ENCODE measurements at regions not wholly inside any gene's neighbourhood (a gene's known extent, or its start where the extent isn't known, plus 50 kb on each side); places are given as distances from the start of the nearest gene placed in this dataset.
"Not testable (repeated sequence)": the region's sequence is repeated elsewhere in the genome, so short reads cannot be mapped to it uniquely, and the experiment has no call there.

DNA sequence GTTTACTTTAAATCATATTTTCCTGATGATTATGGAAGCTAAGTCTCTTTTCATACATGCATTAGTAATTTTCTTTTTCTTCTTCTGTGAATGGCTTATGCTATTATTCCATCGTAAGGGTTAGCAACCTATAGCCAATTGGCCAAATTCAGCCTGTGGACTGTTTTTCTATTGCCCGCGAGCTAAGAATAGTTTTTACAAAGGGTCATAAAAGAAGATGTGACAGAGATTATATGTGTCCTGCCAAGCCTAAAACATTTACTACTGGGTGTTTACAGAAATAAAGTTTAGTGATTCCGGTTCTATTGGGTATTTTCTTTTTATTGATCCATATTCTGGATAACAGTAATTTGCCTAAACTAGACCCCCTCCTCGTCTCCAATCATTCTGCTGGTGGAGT is 268.8 kb upstream of the DIO3 start:
- DNase-seq = no peak

DNA sequence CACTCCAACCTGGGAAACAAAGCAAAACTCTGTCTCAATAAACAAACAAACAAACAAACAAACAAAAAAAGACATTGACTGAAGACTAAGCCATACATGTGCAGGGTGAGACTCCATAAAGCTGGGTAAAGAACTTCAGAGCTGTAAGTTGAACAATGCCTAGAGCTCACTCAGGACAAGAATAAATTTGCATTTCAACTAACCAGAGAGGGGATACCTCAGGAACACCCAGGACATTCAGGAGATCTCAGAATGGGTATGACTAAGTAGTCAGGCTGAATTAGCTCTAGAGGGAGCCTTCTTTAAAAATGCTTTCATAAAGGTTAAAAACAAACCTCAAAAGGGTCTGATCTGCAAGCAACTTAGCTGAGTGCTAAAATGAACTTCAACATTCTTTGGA is 267.7 kb upstream of the DIO3 start:
- DNase-seq = no peak

DNA sequence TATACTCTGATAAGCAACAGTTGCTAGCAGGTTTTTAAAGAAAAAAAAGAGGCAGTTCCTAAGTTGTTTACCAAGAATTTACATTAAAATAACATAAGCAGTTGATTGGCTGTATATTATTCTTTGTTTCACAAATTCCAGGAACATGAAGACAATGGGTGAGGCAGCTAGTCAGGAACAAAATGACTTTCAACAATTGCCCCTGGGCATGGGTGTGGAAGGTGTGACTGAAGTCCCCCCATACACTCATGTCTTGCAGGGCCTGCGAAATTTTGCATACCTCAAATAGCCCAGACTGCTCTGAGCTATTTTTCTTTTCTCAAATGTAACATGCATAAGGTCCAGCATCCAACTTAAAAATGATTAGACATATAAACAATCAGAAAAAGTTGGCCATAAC is 267.2 kb upstream of the DIO3 start:
- DNase-seq = no peak

DNA sequence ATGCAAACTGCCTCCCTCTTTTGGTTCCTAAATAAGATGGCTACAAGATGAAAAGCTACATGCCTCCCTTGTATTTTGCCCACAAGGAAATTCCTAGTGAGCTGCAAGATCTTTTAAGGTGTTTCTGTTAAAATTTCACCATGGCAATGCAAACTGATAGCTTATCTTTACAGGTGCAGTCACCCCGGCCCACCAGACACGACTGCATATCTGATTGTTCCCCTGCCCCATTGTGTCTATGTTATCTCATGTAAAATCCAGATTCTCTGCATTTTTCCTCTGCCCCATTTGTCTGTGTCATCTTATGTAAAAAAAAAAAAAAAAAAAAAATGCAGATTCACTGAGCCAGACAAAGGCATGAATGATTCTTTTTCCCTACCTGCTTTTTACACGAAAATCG is 261.5 kb upstream of the DIO3 start:
- not testable (repeated sequence) for DNase-seq

DNA sequence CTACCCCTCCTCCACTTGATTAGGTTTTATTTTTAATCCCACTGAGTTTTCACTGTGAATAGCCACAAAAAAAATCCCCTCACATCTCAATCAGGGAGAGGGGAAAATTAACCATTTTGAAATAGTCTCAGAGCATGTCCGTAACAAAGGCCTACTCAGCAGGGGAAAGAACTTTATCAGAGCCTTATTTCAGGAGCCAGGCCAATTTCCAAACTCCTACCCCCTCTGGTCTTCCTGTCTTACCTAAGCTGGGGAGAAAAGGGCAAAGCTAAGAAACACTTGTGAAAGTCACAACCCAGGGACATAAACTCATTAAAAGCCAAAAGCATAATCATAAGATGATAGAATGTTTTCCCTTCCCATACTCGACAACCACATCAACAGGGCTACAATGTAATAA is 260.3 kb upstream of the DIO3 start:
- no peak for DNase-seq

DNA sequence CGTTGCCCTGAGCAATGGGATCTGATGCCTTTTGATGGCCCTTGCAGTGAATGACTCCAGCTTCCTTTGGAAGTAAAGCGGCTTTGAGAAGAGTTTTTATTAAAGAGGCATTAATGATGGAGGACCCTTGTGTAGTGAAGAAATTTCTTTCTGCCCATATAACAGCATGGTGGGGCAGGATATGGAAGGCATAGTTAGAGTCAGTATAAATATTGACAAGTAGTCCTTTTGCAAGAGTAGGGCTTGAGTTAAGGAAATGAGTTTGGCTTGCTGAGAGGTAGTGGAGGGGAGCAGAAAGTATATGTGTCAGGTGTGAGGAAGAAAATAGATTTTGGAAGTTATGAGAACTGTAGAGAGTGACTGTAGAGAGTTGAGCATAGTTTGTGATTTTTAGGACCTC is 254.1 kb upstream of the DIO3 start:
- not testable (repeated sequence) for DNase-seq

DNA sequence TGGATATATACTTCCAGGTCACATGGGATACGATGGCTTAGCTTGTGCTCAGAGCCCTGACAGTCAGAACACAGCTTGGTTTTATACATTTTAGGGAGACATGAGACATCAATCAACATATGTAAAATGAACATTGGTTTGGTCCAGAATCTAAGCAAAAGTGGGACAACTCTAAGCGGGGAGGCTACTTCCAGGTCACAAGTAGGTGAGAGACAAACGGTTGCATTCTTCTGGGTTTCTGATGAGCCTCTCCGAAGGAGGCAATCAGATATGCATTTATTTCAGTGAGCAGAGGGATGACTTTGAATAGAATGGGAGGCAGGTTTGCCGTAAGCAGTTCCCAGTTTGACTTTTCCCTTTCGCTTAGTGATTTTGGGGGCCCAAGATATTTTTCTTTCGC is 250.1 kb upstream of the DIO3 start:
- DNase-seq = not testable (repeated sequence)

DNA sequence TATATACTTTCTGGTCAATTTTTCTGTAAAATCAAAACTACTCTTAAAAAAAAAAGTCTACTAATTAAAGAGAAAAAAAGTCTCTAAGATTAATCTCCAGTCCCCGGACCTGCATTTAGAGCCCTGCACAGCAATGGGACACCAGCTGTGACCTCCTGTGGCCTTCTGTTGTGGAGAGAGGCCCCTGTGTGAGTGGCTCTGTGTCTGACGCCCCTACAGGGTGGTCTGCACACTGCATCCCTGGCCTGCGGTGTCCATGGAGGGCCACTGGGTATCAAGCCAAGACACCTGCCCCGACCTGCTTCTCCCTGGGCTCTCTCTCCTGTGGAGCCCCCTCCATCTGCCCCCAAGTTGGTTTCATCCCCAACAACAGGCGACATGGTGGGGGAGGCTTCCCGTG is 248.0 kb upstream of the DIO3 start:
- no peak for DNase-seq

DNA sequence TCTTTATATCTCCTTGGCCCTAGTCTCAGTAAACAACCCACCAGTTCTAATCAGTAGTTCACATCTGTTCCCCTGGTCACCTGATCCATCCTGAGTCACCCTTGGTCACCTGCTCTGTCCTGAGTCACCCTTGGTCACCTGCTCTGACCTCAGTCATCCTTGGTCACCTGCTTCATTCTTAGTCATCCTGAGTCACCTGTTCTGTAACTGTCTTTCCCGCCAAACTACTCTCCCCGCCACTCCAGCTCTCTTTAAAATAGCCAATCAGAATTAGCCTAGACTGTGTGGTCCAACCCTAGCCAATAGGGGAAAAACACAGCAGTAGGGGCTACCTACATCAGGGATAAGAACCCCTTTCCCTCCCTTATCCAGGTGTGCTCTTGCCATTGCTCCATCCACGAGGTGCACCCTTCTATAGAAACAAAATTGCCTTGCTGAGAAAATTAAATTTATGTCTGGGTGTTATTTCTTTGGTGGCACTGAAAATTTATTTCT is 245.4 kb upstream of the DIO3 start:
- DNase-seq = no peak

DNA sequence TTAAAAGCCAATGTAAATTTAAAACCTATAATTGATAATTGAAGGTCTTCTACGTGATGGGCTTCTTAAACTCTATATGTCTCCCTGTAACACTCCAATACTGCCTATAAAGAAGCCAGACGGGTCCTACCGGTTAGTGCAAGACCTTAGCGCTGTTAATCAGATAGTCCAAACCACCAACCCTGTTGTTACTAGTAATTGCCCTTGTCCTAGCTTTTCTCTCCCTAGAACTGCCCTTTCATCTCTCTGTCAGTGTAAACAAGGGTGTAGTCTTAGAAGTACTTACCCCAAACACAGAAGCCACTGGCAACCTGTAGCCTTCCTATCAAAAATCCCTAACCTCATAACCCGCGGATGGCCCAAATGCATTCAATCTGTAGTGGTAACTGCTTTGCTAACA is 243.0 kb upstream of the DIO3 start:
- no peak for DNase-seq

DNA sequence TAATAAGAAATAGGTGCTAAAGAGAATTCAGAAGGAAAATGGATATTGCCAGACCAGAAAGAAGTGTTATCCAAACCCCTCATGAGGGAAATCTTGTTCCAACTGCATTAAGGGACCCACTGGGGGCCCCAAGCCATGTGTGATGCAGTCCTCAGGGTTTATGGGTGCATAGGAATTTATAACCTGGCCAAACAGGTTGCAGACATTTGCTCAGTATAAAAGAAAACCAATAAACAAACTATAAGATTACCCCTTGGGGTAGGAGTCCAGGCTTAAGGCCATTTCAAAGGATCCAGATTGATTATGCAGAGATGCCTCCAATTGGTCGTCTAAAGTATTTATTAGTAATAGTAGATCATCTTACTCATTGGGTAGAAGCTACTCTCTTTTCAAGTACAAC is 240.9 kb upstream of the DIO3 start:
- no peak for DNase-seq

DNA sequence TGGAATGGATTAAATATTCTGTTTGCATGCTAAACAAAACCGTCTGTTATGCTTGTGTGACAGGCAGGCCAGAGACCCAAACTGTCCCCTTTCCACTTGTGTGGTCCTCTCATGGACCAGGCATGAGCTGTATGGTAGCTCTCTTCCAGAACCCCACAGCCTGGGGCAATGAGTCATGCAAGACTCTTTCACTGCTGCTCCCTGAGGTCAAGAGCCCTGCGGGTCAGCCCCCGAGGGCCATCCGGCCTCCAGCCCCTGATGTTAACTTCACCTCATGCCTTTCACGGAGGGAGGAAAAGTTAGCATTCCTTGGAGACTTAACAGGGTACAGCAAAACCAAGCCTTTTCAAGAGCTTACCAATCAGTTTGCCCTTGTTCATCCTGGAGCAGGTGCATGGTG is 239.1 kb upstream of the DIO3 start:
- DNase-seq = no peak

DNA sequence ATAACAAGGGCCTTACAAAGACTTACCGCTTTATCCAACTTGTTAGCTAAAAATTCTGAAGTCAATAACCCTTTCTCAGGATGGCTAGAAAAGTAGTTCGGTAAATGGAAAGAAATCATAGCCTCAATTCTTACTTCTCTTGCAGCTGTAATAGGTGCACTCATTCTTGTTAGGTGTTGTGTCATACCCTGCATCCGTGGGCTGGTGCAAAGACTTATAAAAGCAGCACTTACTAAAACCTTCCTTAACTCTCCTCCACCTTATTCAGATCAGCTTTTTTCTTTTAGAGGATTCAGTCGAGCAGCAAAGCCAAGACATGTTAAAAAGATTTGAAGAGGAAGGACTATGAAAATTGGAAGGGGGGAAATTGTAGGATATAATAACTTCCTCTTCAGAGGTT is 238.2 kb upstream of the DIO3 start:
- DNase-seq = no peak

DNA sequence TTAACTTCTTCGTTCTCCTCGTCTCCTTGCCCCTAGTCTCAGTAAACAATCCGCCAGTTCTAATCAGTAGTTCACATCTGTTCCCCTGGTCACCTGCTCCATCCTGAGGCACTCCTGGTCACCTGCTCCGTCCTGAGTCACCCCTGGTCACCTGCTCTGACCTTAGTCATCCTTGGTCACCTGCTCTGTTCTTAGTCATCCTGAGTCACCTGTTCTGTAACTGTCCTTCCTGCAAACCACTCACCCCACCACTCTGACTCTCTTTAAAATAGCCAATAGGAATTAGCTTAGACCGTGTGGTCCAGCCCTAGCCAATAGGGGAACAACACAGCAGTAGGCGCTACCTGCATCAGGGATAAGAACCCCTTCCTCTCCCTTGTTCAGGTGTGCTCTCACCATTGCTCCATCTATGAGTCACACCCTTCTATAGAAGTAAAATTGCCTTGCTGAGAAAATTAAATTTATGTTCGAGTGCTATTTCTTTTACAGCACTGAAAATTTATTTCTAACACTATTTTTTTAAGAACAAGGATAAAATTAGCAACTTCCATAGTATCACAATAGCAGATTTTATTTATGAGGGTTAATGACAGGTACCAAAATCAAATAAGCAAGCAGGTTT is 237.6 kb upstream of the DIO3 start:
- DNase-seq = not testable (repeated sequence)

DNA sequence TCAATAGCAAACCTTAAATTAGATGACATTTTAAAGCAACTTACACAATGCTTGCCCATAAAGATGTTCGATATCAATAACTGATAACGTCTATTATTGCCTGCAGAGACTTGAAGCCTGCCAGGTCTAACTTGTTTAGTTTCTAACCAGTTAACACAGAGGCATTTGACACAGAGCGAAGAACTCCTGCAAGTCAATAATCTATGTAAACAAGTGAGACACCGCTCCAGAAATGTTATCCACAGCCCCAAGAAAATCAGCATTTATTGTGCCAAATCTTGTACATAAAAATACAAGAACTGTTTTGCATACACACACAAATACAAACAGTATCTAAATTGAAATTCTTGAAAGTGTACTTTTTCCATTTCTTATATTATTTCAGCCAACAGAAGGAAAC is 236.0 kb upstream of the DIO3 start:
- no peak for DNase-seq

DNA sequence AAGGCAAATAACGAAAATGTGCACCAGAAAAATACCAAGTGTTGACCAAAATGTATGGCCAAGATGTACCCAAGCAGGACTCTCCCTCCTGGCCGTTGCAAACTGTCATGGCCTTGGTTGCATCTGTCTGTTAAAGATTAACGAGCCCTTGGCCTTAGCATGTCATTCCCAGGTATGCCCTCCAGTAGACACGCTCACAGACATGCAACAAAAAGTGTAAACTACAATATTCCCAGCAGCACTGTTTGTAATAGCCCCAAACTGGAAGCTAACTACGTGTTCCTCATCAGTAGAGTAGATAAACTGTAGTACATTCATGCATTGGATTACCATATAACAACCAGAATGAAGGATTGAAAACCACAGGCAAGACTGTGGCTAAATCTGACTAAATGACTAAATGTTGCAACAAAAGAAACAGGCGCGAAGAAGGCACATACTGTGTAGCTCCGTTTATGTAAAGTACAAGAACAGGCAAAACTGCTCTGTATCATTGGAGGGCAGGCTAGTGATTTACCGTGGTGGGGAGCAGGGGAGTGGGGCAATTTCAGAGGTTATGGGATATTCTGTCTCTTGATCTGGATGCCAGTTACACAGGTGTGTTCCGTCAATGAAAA is 232.8 kb upstream of the DIO3 start:
- DNase-seq = no peak

DNA sequence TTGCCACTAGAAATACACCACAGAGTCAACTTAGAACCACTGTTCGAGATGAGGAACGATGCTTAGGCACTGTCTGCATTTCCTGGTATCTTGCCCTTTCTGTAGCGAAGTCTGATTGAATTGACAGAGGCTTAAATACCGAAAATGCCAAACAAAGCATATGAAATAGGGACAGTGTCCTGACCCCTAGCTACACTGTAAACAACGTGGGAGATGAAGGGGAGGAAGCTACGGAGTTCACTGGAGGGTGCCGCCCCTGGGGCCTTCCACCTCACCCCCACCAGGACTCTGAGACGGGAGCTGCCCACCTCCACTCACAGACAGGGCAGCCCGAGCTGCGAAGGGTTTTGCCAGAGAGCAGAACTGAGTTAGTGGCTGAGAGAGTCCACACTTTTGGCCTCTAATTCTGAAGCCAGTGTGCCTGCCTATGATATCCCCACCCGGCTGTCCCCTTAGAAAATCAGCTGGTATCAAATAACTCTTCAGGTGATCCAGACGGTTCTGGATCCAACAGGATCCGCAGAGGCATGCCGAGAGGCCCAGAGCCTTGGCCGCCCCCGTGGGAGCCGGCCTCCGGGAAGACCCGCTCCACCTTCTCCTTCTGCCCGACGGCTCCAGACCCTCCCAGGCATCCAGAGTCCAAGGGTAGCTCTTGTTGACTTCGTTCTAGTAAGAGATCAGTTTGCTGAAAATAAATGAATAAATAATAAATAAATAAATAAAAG is 230.7 kb upstream of the DIO3 start:
- no peak for DNase-seq

DNA sequence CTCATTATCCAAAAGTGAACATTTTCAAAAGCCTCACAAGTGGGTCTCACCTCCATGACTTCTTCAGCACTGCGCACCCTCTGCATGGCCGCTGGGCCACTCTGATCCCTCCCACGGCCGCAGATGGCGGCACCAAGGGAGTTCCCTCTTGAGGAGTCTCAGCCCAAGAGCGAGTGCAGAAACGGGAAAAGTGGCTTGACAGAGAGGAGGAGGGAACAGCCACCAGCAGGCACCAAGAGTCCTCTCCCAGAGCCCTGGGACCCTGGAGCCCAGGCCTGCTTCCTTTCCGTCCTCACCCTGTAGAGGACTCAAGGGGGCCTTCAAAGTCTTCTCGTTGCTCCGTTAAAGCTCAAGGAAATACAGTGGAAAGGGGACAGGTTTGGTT is 230.2 kb upstream of the DIO3 start:
- no peak for DNase-seq

DNA sequence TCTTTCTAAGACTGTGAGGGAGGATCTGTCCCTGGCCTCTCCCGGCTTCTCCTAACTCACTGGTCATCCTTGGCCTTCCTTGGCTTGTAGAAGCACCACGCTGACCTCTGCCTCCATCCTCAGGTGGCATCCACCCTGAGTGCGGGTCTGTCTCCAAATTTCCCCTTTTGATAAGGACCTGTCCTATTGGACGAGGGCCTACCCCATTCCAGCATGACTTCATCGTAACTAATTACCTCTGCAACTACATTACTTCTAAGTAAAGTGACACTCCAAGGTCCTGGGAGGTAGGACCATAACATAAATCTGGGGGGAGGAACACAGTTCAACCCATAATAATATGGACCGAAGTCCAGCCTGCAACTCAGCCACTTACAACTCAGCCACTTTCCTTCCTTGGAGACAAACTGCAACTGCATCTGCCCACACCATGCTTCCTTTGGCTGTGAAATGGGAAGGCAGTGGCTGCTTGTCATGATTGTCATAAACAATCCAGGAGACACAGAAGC is 229.6 kb upstream of the DIO3 start:
- no peak for DNase-seq

DNA sequence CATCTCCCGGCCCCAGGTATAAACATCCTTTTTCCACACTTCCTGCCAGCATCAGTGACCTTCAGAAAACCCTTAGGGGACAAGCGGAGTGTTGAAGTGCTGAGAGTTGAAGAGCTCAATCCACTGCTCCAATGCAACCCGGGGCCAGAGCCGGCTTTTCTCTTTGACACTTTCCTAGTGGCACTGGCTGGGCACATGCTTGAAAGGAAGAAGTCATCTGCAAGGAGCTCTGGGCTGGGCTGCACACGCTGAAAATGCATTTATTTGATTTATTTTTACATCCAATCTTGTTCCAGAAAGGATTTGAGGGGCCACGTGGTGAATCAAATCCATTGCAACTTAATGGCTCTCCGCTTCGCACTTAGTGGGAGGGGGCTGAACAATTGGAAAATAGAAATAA is 229.0 kb upstream of the DIO3 start:
- no peak for DNase-seq

DNA sequence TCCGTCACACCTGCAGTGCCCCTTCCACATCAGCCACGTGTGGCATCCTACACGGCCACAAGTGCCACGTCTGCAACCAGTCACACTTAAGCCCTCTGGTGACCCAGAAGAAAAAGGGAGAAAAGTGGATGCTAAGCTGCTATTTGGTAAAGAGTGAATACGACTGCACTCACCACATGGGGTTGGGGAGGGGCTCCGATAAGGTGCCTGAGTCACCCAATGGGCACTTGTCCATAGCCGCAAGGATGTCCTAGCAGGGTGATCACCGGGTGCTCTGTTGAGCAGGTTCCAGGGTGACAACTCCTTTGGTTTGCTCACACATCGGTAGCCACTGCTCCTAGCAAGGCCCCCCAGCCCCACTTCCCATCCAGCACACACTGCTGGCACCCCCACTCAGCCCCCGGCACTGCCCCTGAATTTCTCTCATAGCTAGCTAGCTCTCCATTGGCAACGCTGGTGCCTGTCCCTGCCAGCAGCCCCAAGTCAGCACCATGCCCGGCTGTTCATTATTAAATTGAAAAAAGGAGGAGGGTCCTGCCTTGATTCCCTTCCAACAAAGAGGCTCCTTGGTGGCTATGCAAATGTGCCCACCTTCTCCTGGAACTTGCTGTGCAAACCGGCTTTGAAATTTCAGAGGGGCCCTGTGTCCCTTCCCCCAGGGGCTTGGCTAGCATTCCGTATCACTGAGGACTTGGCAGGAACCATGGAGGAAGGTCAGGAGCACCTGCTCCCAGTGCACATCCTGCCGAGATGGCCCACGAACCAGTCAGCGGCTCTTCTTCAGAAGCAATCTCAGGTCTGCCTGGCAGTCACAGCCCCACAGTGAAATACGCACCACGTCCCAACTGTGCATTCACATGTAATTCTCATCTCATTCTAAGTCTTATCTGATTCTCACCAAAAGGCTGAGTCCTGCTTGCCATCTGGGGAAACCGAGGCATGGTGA is 227.7 kb upstream of the DIO3 start:
- DNase-seq = no peak

DNA sequence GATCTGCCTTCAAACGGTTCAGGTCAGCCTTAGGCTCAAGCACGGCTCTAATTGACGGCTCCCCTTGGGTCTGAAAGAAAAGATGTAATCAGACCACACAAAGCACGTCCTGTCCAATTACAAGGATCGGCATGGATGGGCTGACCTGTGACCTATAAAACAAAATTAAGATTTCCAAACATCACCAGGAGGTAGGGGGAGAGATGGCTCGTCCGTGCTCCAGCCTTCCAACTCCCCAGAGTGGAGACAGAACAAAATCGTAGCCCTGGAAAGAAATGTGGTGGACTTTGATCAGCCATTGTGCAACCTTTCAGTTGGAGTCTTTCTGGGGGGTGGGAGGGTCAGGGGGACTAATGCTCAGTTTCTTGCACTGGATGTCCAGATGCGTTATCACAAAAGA is 226.6 kb upstream of the DIO3 start:
- no peak for DNase-seq

DNA sequence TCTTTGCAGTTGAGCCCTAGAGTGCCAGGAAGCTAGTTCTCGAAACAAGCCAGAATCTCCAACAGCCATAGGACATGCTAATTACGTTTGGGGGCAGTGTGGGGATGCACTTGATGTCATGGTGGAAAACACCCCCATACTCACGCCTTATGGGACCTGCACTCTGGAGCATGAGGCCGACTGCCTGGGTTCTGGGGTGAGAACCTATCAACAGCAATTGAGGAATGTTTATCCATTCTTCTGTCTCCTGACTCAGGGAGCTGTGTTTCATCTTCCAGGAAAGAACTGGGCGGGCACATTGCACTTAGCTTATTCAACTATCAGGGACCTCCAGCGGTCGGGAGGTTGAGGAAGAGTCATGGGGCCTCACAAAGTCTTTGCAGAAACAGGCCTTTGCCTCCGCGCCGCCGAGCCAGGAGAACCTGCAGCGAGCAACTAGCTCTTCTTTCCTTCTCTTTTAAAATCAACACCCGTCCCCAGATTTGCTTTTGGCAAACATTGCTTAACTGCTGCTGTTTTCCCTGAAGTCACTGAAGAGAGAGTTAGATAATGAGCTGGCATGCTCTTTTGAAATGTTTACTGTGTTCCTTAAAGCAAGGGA is 226.1 kb upstream of the DIO3 start:
- no peak for DNase-seq
